ENCODE measurements at regions not wholly inside any gene's neighbourhood (a gene's known extent, or its start where the extent isn't known, plus 50 kb on each side); places are given as distances from the start of the nearest gene placed in this dataset.
"Not testable (repeated sequence)": the region's sequence is repeated elsewhere in the genome, so short reads cannot be mapped to it uniquely, and the experiment has no call there.

- DNase-seq (ENCODE audit: low spot score), result no peak
These were observed 56.4 kb upstream of the RBMS1 start for GRCh38 chr2:160550048-160550447.

DNA sequence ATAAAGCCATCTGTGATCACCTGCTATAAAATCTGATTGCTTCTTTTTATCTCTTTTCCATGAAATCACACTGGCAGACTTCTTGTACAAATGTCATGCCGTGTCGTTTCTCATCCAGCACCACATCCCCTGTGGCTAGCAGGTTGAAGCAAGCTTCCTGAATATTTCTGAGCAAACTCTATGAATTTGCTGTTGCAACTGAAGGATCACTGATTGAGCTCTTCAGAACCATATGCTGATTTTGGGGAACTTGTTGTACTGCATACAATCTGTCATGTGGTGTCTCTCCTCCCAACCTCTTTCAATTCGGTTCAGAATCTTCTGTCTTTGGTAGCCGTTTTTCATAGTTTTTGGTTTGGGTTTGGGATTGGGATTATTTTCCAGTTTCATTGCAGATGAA lies 57.7 kb upstream of the RBMS1 start:
- no peak for DNase-seq (ENCODE audit: low spot score)

- no peak for DNase-seq (ENCODE audit: low spot score)
These were observed 61.9 kb upstream of the RBMS1 start for GRCh38 chr2:160555420-160556071.

DNA sequence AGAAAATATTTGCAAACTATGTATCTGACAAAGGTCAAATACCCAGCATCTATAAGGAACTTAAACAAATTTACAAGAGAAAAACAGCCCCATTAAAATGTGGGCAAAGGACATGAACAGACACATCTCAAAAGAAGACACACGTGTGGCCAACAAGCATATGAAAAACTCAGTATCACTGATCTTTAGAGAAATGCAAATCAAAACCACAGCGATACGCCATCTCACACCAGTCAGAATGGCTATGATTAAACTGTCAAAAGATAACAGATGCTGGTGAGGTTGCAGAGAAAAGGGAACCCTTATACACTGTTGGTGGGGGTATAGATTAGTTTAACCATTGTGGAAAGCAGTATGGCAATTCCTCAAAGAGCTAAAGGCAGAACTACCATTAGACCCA lies 64.3 kb upstream of the RBMS1 start:
- no peak for DNase-seq (ENCODE audit: low spot score)

DNA sequence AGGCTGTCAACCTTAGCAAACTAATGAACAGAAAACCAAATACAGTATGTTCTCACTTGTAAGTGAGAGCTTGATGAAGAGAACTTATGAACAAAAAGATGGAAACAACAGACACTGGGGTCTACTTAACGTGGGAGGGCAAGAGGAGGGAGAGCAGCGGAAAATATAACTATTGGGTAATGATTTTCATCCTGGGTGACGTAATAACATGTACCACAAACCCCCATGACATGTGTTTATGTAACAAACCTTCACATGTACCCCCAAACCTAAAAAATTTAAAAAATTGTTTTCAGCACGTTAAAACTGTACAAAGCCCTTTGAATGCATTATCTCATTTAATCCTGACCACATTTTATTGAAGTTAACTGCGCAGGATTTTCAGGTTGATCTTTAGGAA lies 64.9 kb upstream of the RBMS1 start:
- no peak for DNase-seq (ENCODE audit: low spot score)

- DNase-seq (ENCODE audit: low spot score), result peak; percentile 37
These were observed 68.1 kb upstream of the RBMS1 start for GRCh38 chr2:160561551-160562295.

DNA sequence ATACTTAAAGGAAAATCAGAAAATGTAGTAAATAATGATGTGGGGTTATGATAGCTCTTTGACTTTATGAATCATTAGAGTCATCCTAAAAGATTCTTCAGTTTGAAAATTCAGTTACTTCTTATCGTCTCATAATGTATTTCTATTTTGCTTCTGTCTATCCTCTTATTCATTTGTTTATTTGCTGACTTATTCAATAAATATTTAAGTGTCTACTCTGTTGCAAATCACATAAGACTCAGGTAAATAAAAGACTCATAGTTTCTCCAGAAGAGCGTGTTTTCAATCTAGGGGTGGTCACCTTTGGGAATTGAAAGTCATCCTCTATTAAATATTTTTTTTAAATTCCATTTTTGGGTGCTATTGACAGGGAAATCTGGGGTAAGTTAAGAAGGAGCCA lies 69.1 kb upstream of the RBMS1 start:
- DNase-seq (ENCODE audit: low spot score), result no peak

- DNase-seq (ENCODE audit: low spot score), result no peak
These were observed 71.0 kb upstream of the RBMS1 start for GRCh38 chr2:160564591-160564990.

DNA sequence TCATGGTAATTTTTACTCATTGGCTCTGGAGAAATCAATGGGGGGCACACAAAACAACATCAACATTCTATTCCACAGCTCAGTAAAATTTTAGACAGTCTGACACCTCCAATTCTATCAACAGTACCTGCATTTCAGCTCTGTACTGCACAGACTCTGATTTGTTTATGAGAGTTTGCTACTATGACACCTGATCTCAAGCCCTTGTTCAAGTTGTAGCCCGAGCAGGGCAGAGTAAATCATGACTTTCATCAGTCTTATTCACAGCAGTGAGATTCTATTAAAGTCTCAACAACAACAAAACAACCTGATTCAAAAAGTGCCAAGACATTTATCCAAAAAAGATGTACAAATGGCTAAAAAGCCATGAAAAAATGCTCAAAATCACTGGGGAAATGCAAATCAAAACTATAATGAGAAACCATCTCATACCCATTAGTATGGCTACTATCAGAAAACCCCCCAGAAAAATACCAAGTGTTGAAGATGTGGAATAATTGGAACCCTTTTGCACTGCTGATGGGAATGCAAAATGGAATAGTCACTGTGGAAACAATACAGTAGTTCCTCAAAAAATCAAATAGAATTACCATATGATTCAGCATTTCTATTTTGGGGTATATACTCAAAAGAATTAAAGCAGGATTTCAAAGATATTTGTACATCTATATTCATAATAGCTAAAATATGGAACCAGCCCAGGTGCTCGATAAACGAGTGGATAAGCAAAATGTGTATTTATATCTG lies 71.7 kb upstream of the RBMS1 start:
- DNase-seq (ENCODE audit: low spot score), result no peak

- no peak for DNase-seq (ENCODE audit: low spot score)
These were observed 73.1 kb upstream of the RBMS1 start for GRCh38 chr2:160566717-160567116.

- DNase-seq (ENCODE audit: low spot score), result no peak
These were observed 75.2 kb upstream of the RBMS1 start for GRCh38 chr2:160568856-160569255.

- no peak for DNase-seq (ENCODE audit: low spot score)
These were observed 76.8 kb upstream of the RBMS1 start for GRCh38 chr2:160570376-160570775.

GRCh38 chr2:160574468-160575140 lies 81.0 kb upstream of the RBMS1 start:
- DNase-seq (ENCODE audit: low spot score), result peak; percentile 10

GRCh38 chr2:160575368-160575767 lies 81.8 kb upstream of the RBMS1 start:
- DNase-seq (ENCODE audit: low spot score), result no peak

GRCh38 chr2:160576054-160576499 lies 82.5 kb upstream of the RBMS1 start:
- DNase-seq (ENCODE audit: low spot score), result no peak

GRCh38 chr2:160577081-160577480 lies 83.5 kb upstream of the RBMS1 start:
- DNase-seq (ENCODE audit: low spot score), result not testable (repeated sequence)

- DNase-seq (ENCODE audit: low spot score), result no peak
These were observed 87.4 kb upstream of the RBMS1 start for GRCh38 chr2:160581035-160581434.

DNA sequence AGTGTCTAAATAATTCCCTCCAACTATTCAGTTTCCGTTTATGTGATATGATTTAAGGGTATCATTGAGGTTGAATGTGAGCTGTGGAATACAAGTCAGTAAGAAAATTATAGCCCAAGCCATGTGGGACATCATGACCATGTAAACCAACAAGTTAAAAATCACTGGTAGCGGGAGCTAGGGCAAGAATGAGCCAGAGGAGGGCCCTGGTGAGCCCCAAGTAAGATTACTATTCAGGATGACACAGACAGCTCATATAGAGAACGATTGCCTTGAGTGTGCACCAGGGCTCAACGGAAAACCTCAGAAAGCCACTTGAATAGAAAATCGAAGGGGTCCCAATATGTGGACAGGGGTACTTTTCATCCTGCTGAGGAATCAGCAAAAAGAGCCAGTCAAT lies 87.8 kb upstream of the RBMS1 start:
- DNase-seq (ENCODE audit: low spot score), result no peak

DNA sequence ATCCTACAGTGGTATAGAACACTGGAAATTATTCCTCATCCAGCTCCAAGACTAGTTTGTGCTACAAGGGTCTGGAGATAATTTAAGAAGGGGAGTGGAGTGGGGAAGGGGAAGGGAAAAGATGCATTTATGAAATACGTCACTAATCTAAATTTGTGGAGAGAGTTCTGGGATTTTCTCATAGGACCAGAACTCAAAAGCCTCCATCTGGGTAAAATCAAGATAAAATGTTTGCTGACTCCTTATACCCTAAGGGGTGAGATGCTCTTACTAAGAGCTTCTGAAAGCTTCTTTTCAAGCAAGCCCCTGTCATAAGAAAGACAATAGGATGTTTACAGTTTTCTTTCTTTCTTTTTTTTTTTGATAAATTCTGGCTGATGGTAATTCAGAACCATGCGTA lies 88.5 kb upstream of the RBMS1 start:
- DNase-seq (ENCODE audit: low spot score), result no peak

GRCh38 chr2:160582490-160583145 lies 89.0 kb upstream of the RBMS1 start:
- no peak for DNase-seq (ENCODE audit: low spot score)

DNA sequence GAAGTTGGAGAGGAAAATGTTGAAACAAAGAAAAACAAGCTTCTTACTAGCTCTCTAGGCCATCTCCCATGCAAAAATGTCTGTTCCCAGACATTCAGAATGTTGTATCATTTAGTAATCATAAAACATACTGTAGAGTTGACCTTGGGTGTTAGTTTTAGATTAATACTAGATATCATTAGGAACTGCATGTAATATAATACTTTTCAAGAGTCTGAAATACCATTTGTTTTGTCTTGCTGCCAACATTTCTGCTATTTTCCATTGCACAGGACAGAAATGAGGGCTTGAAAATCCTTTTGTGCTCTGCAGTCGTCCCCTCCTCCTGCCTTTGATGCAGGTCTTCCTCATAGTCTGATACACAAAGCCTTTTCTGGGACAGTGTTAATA lies 89.5 kb upstream of the RBMS1 start:
- DNase-seq (ENCODE audit: low spot score), result no peak

Data from H4 (cell line).